HG02571 (cell line): ENCODE measurements at regions not wholly inside any gene's neighbourhood (a gene's known extent, or its start where the extent isn't known, plus 50 kb on each side); places are given as distances from the start of the nearest gene placed in this dataset.
A peak's percentile ranks its signal among the peaks of the same experiment; 100 is the strongest.
"Not testable (repeated sequence)": the region's sequence is repeated elsewhere in the genome, so short reads cannot be mapped to it uniquely, and the experiment has no call there.

Experiments
- ATAC-seq: cut with Tn5 transposase; IDR thresholded peaks from one replicate; pipeline ENCODE4 v1.9.1; 2021; ENCODE audit warnings: mild to moderate bottlenecking, moderate library complexity; ENCODE audit not compliant: unreplicated experiment

- no peak for ATAC-seq
These were observed 139.8 kb upstream of the XPO1 start for GRCh38 chr2:61677942-61678341.

- no peak for ATAC-seq
These were observed 139.2 kb upstream of the XPO1 start for GRCh38 chr2:61677306-61677705.

- ATAC-seq: no peak
These were observed 137.0 kb upstream of the XPO1 start for GRCh38 chr2:61675204-61675603.

GRCh38 chr2:61671561-61672315, 133.6 kb upstream of the XPO1 start:
- ATAC-seq: no peak

- ATAC-seq: peak; percentile 81
These were observed 132.7 kb upstream of the XPO1 start for GRCh38 chr2:61670591-61671501.

GRCh38 chr2:61664190-61664589, 126.0 kb upstream of the XPO1 start:
- no peak for ATAC-seq

GRCh38 chr2:61662990-61663389, 124.8 kb upstream of the XPO1 start:
- no peak for ATAC-seq

GRCh38 chr2:61660511-61661388, 122.6 kb upstream of the XPO1 start:
- ATAC-seq: no peak

GRCh38 chr2:61658841-61659780, 121.0 kb upstream of the XPO1 start:
- ATAC-seq: no peak

- not testable (repeated sequence) for ATAC-seq
These were observed 111.8 kb upstream of the XPO1 start for GRCh38 chr2:61649946-61650345.

- ATAC-seq: no peak
These were observed 110.9 kb upstream of the XPO1 start for GRCh38 chr2:61649021-61649420.

- ATAC-seq: no peak
These were observed 108.9 kb upstream of the XPO1 start for GRCh38 chr2:61647044-61647443.

GRCh38 chr2:61645911-61646310, 107.8 kb upstream of the XPO1 start:
- ATAC-seq: no peak

- not testable (repeated sequence) for ATAC-seq
These were observed 105.0 kb upstream of the XPO1 start for GRCh38 chr2:61643153-61643552.

GRCh38 chr2:61640406-61640805, 102.2 kb upstream of the XPO1 start:
- ATAC-seq: no peak

- ATAC-seq: no peak
These were observed 101.6 kb upstream of the XPO1 start for GRCh38 chr2:61639721-61640120.

GRCh38 chr2:61636686-61637085, 98.5 kb upstream of the XPO1 start:
- no peak for ATAC-seq

- ATAC-seq: no peak
These were observed 96.4 kb upstream of the XPO1 start for GRCh38 chr2:61634512-61634911.

GRCh38 chr2:61633250-61633649, 95.1 kb upstream of the XPO1 start:
- no peak for ATAC-seq
